Astrocyte (in vitro differentiated cells and primary cell): ENCODE measurements at regions not wholly inside any gene's neighbourhood (a gene's known extent, or its start where the extent isn't known, plus 50 kb on each side); places are given as distances from the start of the nearest gene placed in this dataset.

ENCODE experiments used
- CTCF ChIP-seq: IDR thresholded peaks from 2 replicates; pipeline ENCODE4 v1.5.1; 2011; ENCODE audit warnings: low read depth, mild to moderate bottlenecking, inconsistent platforms, low read length, moderate library complexity; ENCODE audit not compliant: insufficient read depth
- EZH2 ChIP-seq: IDR thresholded peaks from 2 replicates; pipeline ENCODE4 v1.6.1; 2012; ENCODE audit warnings: mild to moderate bottlenecking, low read length, inconsistent platforms; ENCODE audit not compliant: insufficient read depth

- TF ChIP-seq EZH2: no peak
- TF ChIP-seq CTCF: no peak
Observed at GRCh38 chr1:14253676-14254075, 344.8 kb upstream of the KAZN start.
